Muscle layer of duodenum (tissue), 2 donors: ENCODE measurements at regions not wholly inside any gene's neighbourhood (a gene's known extent, or its start where the extent isn't known, plus 50 kb on each side); places are given as distances from the start of the nearest gene placed in this dataset.

Experiments
- H3K27ac ChIP-seq: one replicate; pipeline ENCODE4 v1.7.0; 2013; ENCODE audit warnings: mild to moderate bottlenecking, low read length
- H3K27me3 ChIP-seq: one replicate; pipeline ENCODE4 v1.7.0; 2013; ENCODE audit warnings: low read depth, mild to moderate bottlenecking, control low read depth, low read length
- H3K36me3 ChIP-seq, 2 donors: one replicate each; pipeline ENCODE4 v1.7.0; 2013; ENCODE audit warnings: low read length in 2 of 2, control low read depth in 1 of 2, mild to moderate bottlenecking in 1 of 2; ENCODE audit not compliant: insufficient read depth in 2 of 2, control insufficient read depth in 1 of 2
- H3K4me1 ChIP-seq, 2 donors: one replicate each; pipeline ENCODE4 v1.7.0; 2013; ENCODE audit warnings: low read length in 2 of 2, mild to moderate bottlenecking in 2 of 2, control low read depth in 1 of 2, moderate library complexity in 1 of 2; ENCODE audit not compliant: insufficient read depth in 2 of 2, control insufficient read depth in 1 of 2
- H3K4me3 ChIP-seq, 2 donors: one replicate each; pipeline ENCODE4 v1.7.0; 2013; ENCODE audit warnings: low read length in 2 of 2, low read depth in 1 of 2, mild to moderate bottlenecking in 1 of 2
- H3K9me3 ChIP-seq, 2 donors: one replicate each; pipeline ENCODE4 v1.7.0; 2013; ENCODE audit warnings: low read length in 2 of 2, control low read depth in 1 of 2, mild to moderate bottlenecking in 1 of 2; ENCODE audit not compliant: control insufficient read depth in 1 of 2
- donor health status: healthy.

DNA sequence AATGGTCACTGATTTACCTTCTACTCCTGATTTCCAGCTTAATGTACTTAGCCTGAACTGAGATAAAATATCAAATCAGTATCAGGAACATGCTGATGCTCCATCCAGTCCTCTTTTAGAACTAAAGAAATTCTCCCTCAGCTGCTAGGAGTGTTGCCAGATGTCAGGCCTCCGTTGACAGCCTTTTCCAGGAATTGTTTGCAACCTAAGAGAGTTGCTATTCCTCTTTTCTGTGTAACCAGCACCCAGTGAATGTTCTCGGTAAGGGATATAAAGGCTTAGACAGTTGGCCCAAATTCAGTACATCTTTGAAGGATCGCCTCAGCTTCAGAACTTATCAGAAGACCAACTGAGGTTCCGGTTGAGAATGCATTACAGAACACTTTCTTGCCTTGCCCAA, 559.0 kb downstream of the PCDH17 start:
- Histone ChIP-seq H3K27ac (no peak overlapping the region), H3K36me3 (no peaks in the 10 kb centered on the region), H3K4me1 (no peaks in the 10 kb centered on the region), H3K9me3 (no peaks in the 10 kb centered on the region), H3K4me3 (no peak overlapping the region), H3K27me3 (no peaks in the 10 kb centered on the region)

DNA sequence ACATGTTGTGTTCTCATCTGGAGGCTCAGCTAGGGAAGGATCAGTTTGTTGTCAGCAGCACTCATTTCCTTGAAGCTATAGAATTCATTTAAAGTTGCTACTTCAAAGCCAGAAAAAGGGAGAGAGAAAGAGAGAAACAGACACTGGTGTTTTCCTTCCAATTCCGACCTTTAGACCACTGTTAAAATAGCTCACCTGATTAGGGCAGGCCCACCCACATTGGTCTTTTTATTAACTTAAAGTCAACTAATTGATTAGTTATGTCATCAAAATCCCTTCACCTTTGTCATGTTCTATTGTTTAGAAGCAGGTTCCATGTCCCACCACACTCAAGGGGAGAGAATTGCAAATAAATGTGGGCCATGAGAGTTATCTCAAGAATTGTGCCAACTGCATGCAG, 560.2 kb downstream of the PCDH17 start:
- H3K27ac ChIP-seq: no peak overlapping the region
- H3K4me3 ChIP-seq: no peak overlapping the region
- H3K27me3 ChIP-seq: no peaks in the 10 kb centered on the region
- H3K4me1 ChIP-seq: no peaks in the 10 kb centered on the region
- H3K9me3 ChIP-seq: no peaks in the 10 kb centered on the region
- H3K36me3 ChIP-seq: no peaks in the 10 kb centered on the region

DNA sequence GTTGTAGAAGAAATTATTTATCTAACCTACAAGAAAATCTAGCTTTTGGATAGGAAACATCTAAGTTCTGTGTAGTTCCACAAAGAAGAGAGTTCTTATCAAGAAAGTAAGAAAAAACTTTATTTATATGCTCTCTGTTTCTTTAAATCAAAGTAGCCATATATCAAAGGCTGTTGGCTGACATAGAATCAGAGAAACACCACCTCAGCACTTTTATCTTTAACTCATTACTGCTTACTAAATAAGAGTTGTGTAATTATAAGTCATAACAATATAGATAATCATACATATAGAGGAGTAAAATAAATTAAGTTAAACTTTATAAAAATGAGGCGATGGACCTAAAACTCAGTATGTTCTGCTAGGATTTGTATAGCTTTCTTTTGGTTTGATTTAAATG, 570.6 kb downstream of the PCDH17 start:
- H3K36me3 ChIP-seq: no peaks in the 10 kb centered on the region

DNA sequence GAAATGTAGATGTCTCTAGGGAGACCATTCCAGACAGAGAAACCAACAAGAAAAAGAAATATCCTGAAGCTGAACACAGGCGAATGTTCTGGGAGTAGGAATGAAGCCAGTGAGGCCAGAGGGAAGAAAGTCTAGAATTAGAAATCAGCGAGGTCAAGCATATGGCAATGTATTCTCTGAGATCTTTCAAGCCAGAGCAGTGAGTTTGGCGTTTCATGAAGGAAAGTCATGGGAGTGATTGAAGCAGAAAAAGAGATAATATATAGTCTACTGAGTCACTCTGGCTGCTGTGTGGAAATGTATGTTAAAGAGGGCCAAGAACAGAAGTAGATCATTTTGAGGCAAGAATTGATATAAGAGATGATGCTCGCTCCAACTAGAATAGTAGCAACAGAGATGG, 576.0 kb downstream of the PCDH17 start:
- H3K36me3 ChIP-seq: no peaks in the 10 kb centered on the region
- H3K27me3 ChIP-seq: no peaks in the 10 kb centered on the region
- no peaks in the 10 kb centered on the region for H3K4me1 ChIP-seq
- no peaks in the 10 kb centered on the region for H3K9me3 ChIP-seq
- H3K4me3 ChIP-seq: no peak overlapping the region
- no peak overlapping the region for H3K27ac ChIP-seq

More for the DNA sequence above, 570.6 kb downstream of the PCDH17 start:
- Histone ChIP-seq H3K27ac (no peak overlapping the region), H3K27me3 (no peaks in the 10 kb centered on the region), H3K4me3 (no peak overlapping the region), H3K9me3 (no peaks in the 10 kb centered on the region), H3K4me1 (no peaks in the 10 kb centered on the region)

DNA sequence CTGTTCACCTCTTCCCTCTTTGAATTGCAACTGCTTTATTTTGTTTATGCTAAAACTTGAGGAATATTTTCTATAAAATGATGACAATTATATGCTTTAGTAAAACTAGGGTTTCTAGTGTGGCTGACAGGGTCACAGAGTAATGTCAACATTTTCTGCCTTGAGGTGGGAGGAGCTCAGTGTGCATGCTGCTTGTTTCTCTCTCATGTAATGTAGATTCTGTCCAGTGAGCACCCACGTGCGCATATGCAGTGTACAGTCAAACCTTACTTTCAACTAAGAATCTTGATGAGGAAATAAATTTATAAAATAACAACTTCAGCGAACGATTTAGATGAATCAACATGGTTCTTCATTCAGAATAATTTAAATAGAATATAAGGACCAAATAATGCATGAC, 603.9 kb downstream of the PCDH17 start:
- no peaks in the 10 kb centered on the region for H3K36me3 ChIP-seq
- H3K4me3 ChIP-seq: no peak overlapping the region
- no peaks in the 10 kb centered on the region for H3K27me3 ChIP-seq
- H3K27ac ChIP-seq: no peak overlapping the region
- H3K9me3 ChIP-seq: no peaks in the 10 kb centered on the region
- no peaks in the 10 kb centered on the region for H3K4me1 ChIP-seq

DNA sequence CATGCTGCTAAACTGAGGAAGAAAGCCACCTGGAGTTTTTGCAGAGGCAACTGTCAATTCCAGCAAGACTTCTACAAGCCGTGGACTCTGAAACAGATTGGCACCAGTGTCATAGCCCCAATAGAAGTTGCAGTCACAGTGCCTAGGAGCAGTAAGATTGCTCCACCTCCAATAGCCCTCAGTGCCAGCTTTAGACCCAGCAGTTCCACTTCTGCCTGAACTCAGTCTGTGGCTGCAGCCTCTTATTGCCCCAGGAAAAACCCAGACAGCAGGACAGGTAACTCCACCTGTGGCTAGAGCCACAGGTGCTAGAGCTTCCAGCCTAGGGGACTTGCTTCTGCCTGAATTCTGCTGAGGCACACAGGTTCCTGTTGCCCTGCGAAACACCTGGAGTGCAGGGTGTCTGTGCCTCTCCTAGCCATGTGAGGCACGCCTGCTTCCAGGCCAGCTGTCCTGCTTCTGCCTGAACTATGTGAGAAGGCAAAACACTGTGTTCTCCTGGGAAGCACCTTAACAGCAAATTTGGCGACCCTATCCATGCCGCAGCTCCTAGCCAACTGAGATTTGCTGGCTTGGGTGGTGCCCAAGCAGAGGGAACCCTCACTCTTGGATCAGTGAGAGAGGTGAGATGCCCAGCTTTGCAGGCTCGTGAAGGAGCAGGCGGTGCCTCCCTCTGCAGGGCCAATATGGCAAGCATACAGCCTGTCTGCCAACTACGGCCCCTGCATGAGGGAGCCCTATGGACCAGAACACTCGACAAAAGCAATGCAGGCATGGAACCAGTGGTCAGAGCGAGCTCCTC, 607.6 kb downstream of the PCDH17 start:
- Histone ChIP-seq H3K36me3 (no peaks in the 10 kb centered on the region), H3K4me3 (no peak overlapping the region), H3K27me3 (no peaks in the 10 kb centered on the region), H3K4me1 (no peaks in the 10 kb centered on the region), H3K9me3 (no peaks in the 10 kb centered on the region), H3K27ac (no peak overlapping the region)

DNA sequence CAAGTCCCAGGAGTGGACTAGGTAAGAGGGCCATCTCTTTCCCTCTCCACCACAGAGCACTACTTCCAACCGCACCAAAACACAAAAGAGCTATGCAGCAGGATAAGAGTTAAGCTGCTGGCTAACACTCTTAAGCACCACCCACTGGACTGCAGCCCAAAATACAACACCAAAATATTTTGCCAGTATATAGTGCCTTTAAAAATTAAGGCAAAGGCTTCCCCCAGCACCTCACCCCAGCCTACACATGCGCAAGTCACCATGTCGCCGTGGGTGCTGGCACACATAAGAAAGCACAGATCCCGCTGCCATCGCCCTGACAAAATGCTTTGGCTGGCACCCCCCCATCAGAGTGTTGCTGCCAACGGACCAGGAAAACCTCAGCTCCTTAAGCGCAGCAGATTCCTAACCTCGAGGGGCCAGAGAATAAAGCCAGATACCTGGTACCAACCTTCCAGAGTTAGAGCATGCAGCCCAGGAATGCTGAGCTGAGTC, 608.3 kb downstream of the PCDH17 start:
- Histone ChIP-seq H3K36me3 (no peaks in the 10 kb centered on the region), H3K4me3 (no peak overlapping the region), H3K4me1 (no peaks in the 10 kb centered on the region), H3K27ac (no peak overlapping the region), H3K27me3 (no peaks in the 10 kb centered on the region), H3K9me3 (no peaks in the 10 kb centered on the region)

DNA sequence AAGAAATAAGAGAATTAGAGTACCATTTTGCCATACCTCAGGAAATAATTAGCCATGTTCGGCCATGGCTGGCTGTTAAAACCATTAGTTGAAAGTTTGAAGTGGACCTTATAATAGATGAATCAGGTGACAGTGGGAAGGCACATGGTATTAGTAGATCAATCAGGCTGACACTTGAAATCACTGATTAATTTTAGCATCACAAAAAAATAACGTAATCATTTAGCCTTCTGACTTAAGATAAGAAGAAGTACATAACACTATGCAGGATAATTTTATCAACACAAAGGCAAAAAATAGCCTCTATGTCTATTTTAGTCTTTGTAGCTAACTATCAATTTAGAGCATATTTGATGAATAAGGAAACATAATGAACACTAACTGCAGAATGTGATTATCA, 615.5 kb downstream of the PCDH17 start:
- Histone ChIP-seq H3K27ac (no peak overlapping the region), H3K4me1 (no peaks in the 10 kb centered on the region), H3K27me3 (no peaks in the 10 kb centered on the region), H3K36me3 (no peaks in the 10 kb centered on the region), H3K9me3 (no peaks in the 10 kb centered on the region), H3K4me3 (no peak overlapping the region)

DNA sequence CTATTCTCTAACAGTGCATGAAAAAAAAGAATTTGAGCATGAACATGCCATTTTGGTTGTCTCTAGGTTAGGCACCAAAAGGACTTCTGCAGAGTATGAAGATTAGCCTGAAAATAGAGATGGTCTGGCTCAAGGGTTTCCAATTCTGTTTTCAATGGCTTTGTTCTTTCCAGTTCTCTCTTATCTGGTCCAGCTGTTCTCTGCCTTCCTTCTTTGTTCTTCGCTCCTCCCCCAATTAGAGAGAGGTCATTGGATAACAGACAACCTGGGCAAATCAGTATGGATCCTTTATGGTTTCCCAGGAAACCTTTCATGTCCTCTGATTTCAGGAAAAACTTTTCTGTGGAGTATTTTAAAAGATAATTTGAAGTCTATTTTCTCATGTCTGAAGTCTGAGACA, 623.4 kb downstream of the PCDH17 start:
- Histone ChIP-seq H3K27me3 (no peaks in the 10 kb centered on the region), H3K36me3 (no peaks in the 10 kb centered on the region), H3K4me1 (no peaks in the 10 kb centered on the region), H3K9me3 (no peaks in the 10 kb centered on the region), H3K4me3 (no peak overlapping the region), H3K27ac (no peak overlapping the region)

DNA sequence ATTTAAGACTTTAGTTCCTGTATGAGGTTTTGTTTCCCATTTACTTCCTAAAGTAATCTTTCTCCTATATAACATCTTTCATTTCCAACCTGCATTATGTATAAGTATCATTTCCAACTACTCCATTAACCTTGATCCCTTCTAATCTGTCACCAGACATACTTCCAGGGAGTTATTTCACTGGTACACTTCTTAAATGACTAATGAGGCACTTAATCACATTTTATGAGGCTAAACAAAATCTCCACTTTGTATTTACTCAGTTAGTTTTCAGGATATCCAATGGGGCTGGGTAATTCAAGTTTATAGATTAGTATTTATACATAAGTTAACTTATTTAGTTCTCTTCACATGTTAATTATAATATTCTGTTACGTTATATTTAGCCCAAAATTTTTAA, 634.7 kb downstream of the PCDH17 start:
- Histone ChIP-seq H3K4me1 (no peaks in the 10 kb centered on the region), H3K36me3 (no peaks in the 10 kb centered on the region), H3K27me3 (no peaks in the 10 kb centered on the region), H3K9me3 (no peaks in the 10 kb centered on the region), H3K27ac (no peak overlapping the region), H3K4me3 (no peak overlapping the region)

DNA sequence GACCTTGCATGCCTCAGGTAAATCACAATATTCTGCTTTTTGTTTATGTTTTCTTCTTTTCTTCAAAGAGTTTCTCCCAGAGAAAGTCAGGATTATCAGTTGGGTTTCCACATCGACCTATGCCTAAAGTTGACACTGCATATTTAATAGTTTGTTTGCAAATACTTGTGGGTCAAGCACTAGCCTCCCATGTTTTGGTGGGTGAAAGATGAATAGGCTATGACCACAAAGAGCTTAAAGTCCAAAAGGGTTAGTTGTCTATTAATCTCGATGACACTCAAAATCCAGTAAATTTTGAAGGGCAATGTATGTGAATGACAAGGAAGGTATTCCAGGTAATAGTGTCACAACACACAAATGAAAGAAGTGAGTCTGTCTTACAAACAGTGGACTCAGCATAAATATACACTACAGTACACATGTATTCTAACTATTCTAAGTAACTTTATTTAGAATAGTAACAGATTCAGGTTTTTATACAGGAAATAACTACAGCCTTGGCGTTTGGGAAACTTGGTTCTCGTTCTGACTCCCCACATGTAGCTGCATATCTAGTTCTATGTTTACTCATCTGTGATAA, 667.1 kb downstream of the PCDH17 start:
- H3K9me3 ChIP-seq: no peaks in the 10 kb centered on the region
- H3K4me1 ChIP-seq: no peaks in the 10 kb centered on the region
- H3K27ac ChIP-seq: no peak overlapping the region
- H3K27me3 ChIP-seq: no peaks in the 10 kb centered on the region
- no peak overlapping the region for H3K4me3 ChIP-seq
- no peaks in the 10 kb centered on the region for H3K36me3 ChIP-seq

DNA sequence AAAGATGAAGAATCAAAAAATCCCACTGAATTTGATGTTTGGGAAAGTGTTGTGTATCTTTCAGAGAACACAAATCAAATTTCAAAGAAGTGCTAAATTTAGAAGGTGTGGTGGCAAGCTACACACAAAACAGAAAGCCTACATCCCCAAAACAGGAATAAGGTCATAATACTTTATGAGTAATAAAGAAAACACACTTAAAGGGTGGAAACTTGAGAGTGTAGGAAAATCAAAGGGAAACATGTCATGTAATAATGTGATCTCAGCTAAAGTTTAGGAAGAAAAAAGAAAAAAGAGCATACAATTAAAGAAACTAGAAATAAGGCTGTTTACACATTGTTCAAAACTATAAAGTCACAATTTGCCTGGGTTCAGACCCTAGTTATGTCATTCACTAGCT, 668.7 kb downstream of the PCDH17 start:
- no peaks in the 10 kb centered on the region for H3K36me3 ChIP-seq
- no peaks in the 10 kb centered on the region for H3K4me1 ChIP-seq
- H3K9me3 ChIP-seq: no peaks in the 10 kb centered on the region
- no peak overlapping the region for H3K4me3 ChIP-seq
- H3K27ac ChIP-seq: no peak overlapping the region
- H3K27me3 ChIP-seq: no peaks in the 10 kb centered on the region
